ENCODE measurements at regions not wholly inside any gene's neighbourhood (a gene's known extent, or its start where the extent isn't known, plus 50 kb on each side); places are given as distances from the start of the nearest gene placed in this dataset.

DNA sequence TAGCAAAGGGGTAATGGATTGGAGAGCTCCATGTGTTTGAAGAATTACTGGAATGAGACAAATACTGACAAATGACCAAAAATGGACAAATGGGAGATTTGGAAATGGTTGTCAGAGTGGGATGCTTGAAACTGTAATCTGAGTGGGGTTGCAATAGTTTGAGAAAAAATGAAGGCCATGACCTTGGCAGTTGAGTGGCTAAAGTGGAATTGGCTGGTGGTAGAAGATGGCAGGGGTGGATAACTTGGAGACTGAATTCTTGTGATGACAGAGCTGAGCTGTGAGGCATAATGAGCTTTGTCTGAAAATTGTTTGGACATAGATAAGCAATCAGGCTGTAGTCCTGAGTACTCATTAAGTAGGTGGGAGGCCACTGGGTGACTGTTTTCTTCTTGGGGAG is 222.5 kb upstream of the PRICKLE1 start:
- H3K27ac ChIP-seq (ENCODE audit: control insufficient read depth, insufficient read depth) = no peak overlapping the region
- ChIA-PET POLR2A (no interaction called here), RAD21 (ENCODE audit: unreplicated experiment) (no interaction called here), CTCF (no interaction called here), SMC1A (ENCODE audit: uncharacterized antibody, unreplicated experiment) (interaction anchor here (1.1 kb wide), 1 partner anchor 162 kb away, joined by 3 read pairs; no protein-coding TSS in a partner anchor)
- no peaks in the 10 kb centered on the region for H3K27me3 ChIP-seq (replicated peaks in 1 of 2; ENCODE audit: control insufficient read depth in 2 of 2, insufficient read depth in 2 of 2, low read length in 1 of 2)
- no peak overlapping the region for H3K9ac ChIP-seq (ENCODE audit: control insufficient read depth, insufficient read depth, low read length)
- no peaks in the 10 kb centered on the region for H4K20me1 ChIP-seq (ENCODE audit: control insufficient read depth, insufficient read depth)
- no peaks in the 10 kb centered on the region for H3K9me3 ChIP-seq (replicated peaks; ENCODE audit: control insufficient read depth, insufficient read depth, low read length)
- ATAC-seq (no peak), FAIRE-seq (no peak), DNase-seq (ENCODE audit: low read depth, low spot score) (no peak)
- no peaks in the 10 kb centered on the region for H3K4me1 ChIP-seq (ENCODE audit: control insufficient read depth, insufficient read depth, low read length)
- in situ Hi-C loops (cut with MboI) (no loop called here), intact Hi-C loops (cut with micrococcal nuclease; ENCODE audit: unreplicated experiment) (no loop called here)
- no peaks in the 10 kb centered on the region for H3K79me2 ChIP-seq (ENCODE audit: control insufficient read depth, insufficient read depth, low read length)
- H2AFZ ChIP-seq (ENCODE audit: control insufficient read depth, low read depth, low read length) = no peak overlapping the region
- no TSS peak for BruUV-seq (replicated peaks)
- TF ChIP-seq, protein P1, sequence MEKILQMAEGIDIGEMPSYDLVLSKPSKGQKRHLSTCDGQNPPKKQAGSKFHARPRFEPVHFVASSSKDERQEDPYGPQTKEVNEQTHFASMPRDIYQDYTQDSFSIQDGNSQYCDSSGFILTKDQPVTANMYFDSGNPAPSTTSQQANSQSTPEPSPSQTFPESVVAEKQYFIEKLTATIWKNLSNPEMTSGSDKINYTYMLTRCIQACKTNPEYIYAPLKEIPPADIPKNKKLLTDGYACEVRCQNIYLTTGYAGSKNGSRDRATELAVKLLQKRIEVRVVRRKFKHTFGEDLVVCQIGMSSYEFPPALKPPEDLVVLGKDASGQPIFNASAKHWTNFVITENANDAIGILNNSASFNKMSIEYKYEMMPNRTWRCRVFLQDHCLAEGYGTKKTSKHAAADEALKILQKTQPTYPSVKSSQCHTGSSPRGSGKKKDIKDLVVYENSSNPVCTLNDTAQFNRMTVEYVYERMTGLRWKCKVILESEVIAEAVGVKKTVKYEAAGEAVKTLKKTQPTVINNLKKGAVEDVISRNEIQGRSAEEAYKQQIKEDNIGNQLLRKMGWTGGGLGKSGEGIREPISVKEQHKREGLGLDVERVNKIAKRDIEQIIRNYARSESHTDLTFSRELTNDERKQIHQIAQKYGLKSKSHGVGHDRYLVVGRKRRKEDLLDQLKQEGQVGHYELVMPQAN (conservative IDR thresholded peaks at IDR 0.05) = no peak
- no peak for TF ChIP-seq HCFC1 (IDR thresholded peaks at IDR 0.05; ENCODE audit: low read length)
- no peak for TF ChIP-seq ZNF217 (IDR thresholded peaks at IDR 0.05)
- no peak for TF ChIP-seq MYC (IDR thresholded peaks at IDR 0.05; ENCODE audit: insufficient read depth, insufficient read length, insufficient replicate concordance, low read length, severe bottlenecking)
- TF ChIP-seq BRCA1 (IDR thresholded peaks at IDR 0.05; ENCODE audit: low read depth, low read length) = no peak
- TF ChIP-seq POU2F2 (IDR thresholded peaks at IDR 0.05; ENCODE audit: borderline replicate concordance, low read depth, low read length) = no peak
- no peak for TF ChIP-seq CHD1 (IDR thresholded peaks at IDR 0.05; ENCODE audit: low read depth, low read length)
- TF ChIP-seq, protein P2, sequence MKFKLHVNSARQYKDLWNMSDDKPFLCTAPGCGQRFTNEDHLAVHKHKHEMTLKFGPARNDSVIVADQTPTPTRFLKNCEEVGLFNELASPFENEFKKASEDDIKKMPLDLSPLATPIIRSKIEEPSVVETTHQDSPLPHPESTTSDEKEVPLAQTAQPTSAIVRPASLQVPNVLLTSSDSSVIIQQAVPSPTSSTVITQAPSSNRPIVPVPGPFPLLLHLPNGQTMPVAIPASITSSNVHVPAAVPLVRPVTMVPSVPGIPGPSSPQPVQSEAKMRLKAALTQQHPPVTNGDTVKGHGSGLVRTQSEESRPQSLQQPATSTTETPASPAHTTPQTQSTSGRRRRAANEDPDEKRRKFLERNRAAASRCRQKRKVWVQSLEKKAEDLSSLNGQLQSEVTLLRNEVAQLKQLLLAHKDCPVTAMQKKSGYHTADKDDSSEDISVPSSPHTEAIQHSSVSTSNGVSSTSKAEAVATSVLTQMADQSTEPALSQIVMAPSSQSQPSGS (IDR thresholded peaks at IDR 0.05; ENCODE audit: low read length) = no peak
- no peak for TF ChIP-seq NRF1 (conservative IDR thresholded peaks at IDR 0.05; ENCODE audit: low read depth, low read length)
- TF ChIP-seq, protein P3, sequence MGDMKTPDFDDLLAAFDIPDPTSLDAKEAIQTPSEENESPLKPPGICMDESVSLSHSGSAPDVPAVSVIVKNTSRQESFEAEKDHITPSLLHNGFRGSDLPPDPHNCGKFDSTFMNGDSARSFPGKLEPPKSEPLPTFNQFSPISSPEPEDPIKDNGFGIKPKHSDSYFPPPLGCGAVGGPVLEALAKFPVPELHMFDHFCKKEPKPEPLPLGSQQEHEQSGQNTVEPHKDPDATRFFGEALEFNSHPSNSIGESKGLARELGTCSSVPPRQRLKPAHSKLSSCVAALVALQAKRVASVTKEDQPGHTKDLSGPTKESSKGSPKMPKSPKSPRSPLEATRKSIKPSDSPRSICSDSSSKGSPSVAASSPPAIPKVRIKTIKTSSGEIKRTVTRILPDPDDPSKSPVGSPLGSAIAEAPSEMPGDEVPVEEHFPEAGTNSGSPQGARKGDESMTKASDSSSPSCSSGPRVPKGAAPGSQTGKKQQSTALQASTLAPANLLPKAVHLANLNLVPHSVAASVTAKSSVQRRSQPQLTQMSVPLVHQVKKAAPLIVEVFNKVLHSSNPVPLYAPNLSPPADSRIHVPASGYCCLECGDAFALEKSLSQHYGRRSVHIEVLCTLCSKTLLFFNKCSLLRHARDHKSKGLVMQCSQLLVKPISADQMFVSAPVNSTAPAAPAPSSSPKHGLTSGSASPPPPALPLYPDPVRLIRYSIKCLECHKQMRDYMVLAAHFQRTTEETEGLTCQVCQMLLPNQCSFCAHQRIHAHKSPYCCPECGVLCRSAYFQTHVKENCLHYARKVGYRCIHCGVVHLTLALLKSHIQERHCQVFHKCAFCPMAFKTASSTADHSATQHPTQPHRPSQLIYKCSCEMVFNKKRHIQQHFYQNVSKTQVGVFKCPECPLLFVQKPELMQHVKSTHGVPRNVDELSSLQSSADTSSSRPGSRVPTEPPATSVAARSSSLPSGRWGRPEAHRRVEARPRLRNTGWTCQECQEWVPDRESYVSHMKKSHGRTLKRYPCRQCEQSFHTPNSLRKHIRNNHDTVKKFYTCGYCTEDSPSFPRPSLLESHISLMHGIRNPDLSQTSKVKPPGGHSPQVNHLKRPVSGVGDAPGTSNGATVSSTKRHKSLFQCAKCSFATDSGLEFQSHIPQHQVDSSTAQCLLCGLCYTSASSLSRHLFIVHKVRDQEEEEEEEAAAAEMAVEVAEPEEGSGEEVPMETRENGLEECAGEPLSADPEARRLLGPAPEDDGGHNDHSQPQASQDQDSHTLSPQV (IDR thresholded peaks at IDR 0.05) = no peak
- TF ChIP-seq POLR2A (IDR thresholded peaks at IDR 0.05; ENCODE audit: low read depth, low read length) = no peak
- no peak for TF ChIP-seq EP300 (IDR thresholded peaks at IDR 0.05; ENCODE audit: borderline replicate concordance in 1 of 2, control insufficient read depth in 1 of 2, low read depth in 2 of 2, low read length in 2 of 2)
- no peak for TF ChIP-seq SRF (IDR thresholded peaks at IDR 0.05; ENCODE audit: low read depth in 2 of 2, low read length in 2 of 2)
- TF ChIP-seq, protein P4, sequence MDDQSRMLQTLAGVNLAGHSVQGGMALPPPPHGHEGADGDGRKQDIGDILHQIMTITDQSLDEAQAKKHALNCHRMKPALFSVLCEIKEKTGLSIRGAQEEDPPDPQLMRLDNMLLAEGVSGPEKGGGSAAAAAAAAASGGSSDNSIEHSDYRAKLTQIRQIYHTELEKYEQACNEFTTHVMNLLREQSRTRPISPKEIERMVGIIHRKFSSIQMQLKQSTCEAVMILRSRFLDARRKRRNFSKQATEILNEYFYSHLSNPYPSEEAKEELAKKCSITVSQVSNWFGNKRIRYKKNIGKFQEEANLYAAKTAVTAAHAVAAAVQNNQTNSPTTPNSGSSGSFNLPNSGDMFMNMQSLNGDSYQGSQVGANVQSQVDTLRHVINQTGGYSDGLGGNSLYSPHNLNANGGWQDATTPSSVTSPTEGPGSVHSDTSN (IDR thresholded peaks at IDR 0.05; ENCODE audit: insufficient replicate concordance, low read depth, low read length) = no peak
- TF ChIP-seq, protein P5, sequence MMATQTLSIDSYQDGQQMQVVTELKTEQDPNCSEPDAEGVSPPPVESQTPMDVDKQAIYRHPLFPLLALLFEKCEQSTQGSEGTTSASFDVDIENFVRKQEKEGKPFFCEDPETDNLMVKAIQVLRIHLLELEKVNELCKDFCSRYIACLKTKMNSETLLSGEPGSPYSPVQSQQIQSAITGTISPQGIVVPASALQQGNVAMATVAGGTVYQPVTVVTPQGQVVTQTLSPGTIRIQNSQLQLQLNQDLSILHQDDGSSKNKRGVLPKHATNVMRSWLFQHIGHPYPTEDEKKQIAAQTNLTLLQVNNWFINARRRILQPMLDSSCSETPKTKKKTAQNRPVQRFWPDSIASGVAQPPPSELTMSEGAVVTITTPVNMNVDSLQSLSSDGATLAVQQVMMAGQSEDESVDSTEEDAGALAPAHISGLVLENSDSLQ (IDR thresholded peaks at IDR 0.05) = no peak
- TF ChIP-seq SIN3A (IDR thresholded peaks at IDR 0.05; ENCODE audit: low read depth, low read length) = no peak
- H3K36me3 ChIP-seq (ENCODE audit: control insufficient read depth in 2 of 2, insufficient read depth in 2 of 2, low read length in 1 of 2) = no peaks in the 10 kb centered on the region
- no peak overlapping the region for H3K4me3 ChIP-seq
- no peak overlapping the region for H3K4me2 ChIP-seq (ENCODE audit: control insufficient read depth, insufficient read depth)

Measured in GM12878 (cell line).